HS-5 (cell line): ENCODE measurements at regions not wholly inside any gene's neighbourhood (a gene's known extent, or its start where the extent isn't known, plus 50 kb on each side); places are given as distances from the start of the nearest gene placed in this dataset.

ENCODE experiments used
- DNase-seq: peaks from one replicate; pipeline ENCODE4 v3.0.0-alpha.2; 2012; ENCODE audit warnings: low read depth

DNA sequence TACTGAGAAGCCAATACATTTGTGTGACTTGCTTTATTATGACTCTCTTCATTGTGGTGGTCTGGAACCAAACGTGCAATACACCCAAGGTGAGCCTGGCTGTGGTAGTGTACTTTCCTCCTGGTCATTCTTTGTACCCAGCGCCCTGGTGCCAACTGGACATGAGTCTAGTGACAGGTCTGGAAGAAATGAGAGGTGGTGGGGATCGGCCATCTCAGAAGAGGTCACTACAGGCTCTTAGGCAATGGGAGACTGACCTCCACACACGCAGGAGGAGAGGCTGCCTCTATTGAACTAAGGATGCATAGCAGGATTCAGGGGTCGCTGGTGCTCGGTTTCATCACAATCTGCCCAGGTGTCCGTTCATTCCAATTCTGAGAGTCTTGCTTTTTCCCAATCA, 56.4 kb upstream of the RTL6 start:
- no peak for DNase-seq

DNA sequence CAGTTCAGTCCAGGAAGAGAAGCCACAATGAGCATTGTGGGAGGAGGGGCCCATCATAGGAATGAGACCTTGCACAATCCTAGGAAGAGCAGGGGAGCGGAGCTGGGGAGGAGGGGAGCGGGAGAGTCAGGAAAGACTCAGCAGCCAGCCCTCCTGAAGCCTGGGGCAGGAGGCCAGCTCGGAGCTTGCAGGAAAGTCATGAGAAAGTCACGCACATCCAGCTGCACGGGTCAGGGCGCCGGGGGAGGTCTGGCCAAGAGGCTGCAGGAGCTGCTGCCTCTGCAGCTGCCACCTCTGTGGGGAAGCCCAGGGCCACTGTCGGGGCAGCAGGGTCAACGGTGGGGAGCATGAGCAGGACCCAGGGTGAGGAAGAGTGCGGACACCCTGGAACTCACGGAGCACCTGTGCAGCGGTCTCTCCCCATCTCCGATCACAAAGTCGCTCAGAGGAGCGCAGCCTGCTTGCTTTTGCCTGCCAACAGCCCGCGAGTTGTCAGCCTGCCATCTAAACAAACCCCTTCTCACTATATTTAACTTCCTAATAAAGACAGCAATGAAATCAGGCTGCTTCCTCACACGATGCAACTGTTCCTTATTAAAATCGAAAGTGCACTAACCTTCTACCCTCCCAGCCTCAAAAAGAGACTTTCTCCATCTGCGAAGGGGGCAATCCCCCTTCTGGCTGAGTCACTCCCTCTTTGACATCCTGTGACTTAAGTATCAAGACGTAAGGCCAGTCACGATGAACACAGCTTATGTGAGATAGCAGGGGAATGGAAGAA, 52.9 kb upstream of the RTL6 start:
- peak; percentile 49 for DNase-seq

DNA sequence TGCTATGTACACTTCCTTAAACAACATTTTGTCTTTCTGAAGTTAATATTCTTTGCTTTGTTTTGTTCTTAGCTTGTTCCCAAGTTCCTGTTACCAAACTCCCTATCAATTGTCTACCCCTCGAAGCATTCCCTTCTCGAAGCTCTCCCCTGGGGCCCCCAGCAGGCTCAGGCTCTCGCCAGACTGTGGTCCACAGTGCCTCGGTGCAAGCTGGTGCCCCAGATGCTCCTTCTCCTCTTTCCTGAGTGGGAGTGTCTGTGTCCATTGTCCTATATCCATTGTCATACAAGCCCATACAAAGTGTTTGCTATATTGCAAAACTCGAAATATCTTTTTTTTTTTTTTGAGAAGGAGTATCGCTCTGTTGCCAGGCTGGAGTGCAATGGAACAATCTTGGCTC, 51.7 kb upstream of the RTL6 start:
- no peak for DNase-seq

DNA sequence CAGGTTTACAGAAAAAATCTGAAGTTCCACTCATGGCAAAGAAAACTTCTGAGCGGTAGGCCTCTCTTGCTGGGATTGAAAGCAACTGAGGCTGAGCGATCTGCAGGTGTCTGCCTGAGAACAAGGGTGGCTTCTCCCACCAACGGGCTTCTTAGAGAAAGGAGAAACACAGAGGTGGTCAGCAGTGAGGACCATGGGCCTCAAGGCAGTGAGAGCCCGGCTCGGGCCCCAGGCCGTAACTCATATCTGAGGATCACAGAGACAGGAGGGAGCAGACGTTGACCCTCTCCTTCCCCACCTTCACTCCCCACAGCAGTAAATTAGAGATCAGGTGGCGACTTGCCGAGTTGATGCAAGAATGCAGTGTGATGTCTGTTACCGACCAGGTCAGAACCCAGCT, 50.9 kb upstream of the RTL6 start:
- no peak for DNase-seq
